ENCODE measurements at regions not wholly inside any gene's neighbourhood (a gene's known extent, or its start where the extent isn't known, plus 50 kb on each side); places are given as distances from the start of the nearest gene placed in this dataset.

DNA sequence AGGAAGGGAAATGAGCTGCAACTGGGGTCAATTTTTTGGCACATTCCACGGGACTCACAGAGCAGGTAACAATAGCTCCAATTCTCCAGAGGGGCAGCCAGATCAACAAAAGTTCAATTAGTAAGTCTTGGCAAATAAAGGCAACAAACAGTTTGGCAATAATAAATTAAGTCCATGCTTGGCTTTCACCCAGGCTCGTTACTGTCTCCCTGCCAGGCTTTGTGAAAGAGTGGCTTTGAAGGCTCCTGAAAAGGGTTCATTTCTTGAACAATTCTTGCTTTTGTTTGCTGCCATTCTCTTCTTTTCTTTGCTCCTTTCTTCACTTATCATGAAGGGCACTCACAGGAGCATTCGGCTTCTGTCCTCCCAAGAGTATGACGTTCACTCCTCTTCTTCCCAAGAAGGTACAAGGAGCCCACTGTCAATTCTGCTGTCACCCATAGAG is 123.3 kb downstream of the APIP start:
- Histone ChIP-seq H3K36me3 (no peaks in the 10 kb centered on the region), H3K4me1 (no peaks in the 10 kb centered on the region), H3K4me3 (no peak overlapping the region), H3K27ac (no peak overlapping the region), H3K27me3 (replicated peaks in 1 of 7) (no peaks in the 10 kb centered on the region), H3K9me3 (peaks cover 0 to 10% (median 0%) of the 10 kb centered on the region in 8 donors)
- intact Hi-C loops (cut with DNase I; ENCODE audit: low total_unique reads) = no loop called here
- 70 to 89% (median 80%) methylated on average over 4 of the region's 4 CpGs for WGBS, 5 donors
- TF ChIP-seq, protein P1, sequence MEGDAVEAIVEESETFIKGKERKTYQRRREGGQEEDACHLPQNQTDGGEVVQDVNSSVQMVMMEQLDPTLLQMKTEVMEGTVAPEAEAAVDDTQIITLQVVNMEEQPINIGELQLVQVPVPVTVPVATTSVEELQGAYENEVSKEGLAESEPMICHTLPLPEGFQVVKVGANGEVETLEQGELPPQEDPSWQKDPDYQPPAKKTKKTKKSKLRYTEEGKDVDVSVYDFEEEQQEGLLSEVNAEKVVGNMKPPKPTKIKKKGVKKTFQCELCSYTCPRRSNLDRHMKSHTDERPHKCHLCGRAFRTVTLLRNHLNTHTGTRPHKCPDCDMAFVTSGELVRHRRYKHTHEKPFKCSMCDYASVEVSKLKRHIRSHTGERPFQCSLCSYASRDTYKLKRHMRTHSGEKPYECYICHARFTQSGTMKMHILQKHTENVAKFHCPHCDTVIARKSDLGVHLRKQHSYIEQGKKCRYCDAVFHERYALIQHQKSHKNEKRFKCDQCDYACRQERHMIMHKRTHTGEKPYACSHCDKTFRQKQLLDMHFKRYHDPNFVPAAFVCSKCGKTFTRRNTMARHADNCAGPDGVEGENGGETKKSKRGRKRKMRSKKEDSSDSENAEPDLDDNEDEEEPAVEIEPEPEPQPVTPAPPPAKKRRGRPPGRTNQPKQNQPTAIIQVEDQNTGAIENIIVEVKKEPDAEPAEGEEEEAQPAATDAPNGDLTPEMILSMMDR (IDR thresholded peaks at IDR 0.05 in 8 of 11, conservative IDR thresholded peaks at IDR 0.05 in 3 of 11) = no peak
- TF ChIP-seq POLR2AphosphoS5 (IDR thresholded peaks at IDR 0.05) (no peak), POLR2A (IDR thresholded peaks at IDR 0.05) (no peak)
- no peak for DNase-seq

DNA sequence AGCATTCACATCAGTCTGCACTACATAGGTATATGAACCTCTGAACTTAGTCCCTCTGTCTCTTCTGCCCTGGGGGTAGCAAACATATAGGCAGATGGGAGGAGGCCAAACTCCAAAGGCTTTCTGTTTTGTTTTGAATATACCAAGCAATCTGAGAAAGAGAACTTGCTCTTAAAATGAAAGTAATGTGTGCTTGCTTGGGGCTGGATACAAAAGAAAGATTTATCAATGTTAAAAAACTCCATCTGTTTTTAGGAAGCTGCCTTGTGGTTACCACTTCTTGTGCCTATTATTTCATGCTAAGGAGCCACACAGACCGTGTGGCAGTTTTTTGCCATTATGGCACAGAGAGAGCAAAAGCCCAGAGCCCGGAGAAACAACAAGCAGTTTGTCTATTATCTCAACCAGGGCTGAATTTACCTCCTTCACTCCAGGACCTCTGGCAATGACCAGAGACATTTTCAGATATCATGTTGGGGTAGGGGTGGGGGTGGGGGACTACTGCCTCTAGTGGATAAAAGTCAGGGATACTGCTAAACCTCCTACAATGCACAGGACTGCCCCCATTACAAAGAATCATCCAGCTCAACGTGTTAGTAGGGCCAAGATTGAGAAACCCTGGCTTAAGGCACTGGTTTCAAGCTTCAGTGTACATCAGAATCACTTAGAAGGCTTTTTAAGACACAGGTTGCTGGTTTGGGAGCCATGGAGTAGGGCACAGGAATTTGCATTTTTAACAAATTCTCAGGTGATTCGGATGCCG is 124.2 kb downstream of the APIP start:
- no peak for DNase-seq
- Histone ChIP-seq H3K27me3 (replicated peaks in 1 of 7) (no peaks in the 10 kb centered on the region), H3K4me3 (no peak overlapping the region), H3K4me1 (no peaks in the 10 kb centered on the region), H3K36me3 (no peaks in the 10 kb centered on the region), H3K9me3 (peaks cover 0 to 10% (median 0%) of the 10 kb centered on the region in 8 donors), H3K27ac (no peak overlapping the region)
- WGBS, 5 donors = 51 to 64% (median 52%) methylated on average over 5 of the region's 5 CpGs
- TF ChIP-seq, protein P1 (IDR thresholded peaks at IDR 0.05 in 8 of 11, conservative IDR thresholded peaks at IDR 0.05 in 3 of 11) = no peak
- TF ChIP-seq POLR2A (IDR thresholded peaks at IDR 0.05) = no peak
- no peak for TF ChIP-seq POLR2AphosphoS5 (IDR thresholded peaks at IDR 0.05)
- intact Hi-C loops (cut with DNase I; ENCODE audit: low total_unique reads) = no loop called here

DNA sequence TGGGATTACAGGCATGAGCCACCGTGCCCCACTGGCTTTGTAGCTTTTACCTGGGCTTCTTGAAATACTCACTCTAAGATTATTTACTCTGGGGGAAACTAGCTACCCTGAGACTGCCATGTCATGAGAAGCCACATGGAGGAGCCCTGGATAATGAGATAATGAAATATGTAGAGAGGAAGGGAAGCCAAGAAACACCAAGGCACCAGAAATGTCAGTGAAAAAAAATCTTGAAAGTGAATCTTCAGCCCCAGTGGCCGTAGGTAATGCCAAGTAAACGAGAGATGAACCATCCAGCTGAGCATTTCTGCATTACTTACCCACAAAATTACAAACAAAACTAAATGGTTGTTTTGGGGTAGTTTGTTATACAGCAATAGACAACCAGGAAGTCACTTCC is 125.6 kb downstream of the APIP start:
- Histone ChIP-seq H3K4me3 (no peak overlapping the region), H3K27ac (no peak overlapping the region), H3K4me1 (no peaks in the 10 kb centered on the region), H3K27me3 (replicated peaks in 1 of 7) (no peaks in the 10 kb centered on the region), H3K36me3 (no peaks in the 10 kb centered on the region), H3K9me3 (peaks cover 0 to 10% (median 0%) of the 10 kb centered on the region in 8 donors)
- no peak for TF ChIP-seq POLR2AphosphoS5 (IDR thresholded peaks at IDR 0.05)
- no peak for TF ChIP-seq POLR2A (IDR thresholded peaks at IDR 0.05)
- TF ChIP-seq, protein P1 (IDR thresholded peaks at IDR 0.05 in 8 of 11, conservative IDR thresholded peaks at IDR 0.05 in 3 of 11) = no peak
- no peak for DNase-seq
- intact Hi-C loops (cut with DNase I; ENCODE audit: low total_unique reads) = no loop called here
- WGBS, 5 donors = 84 to 90% (median 89%) methylated on average over 3 of the region's 3 CpGs

DNA sequence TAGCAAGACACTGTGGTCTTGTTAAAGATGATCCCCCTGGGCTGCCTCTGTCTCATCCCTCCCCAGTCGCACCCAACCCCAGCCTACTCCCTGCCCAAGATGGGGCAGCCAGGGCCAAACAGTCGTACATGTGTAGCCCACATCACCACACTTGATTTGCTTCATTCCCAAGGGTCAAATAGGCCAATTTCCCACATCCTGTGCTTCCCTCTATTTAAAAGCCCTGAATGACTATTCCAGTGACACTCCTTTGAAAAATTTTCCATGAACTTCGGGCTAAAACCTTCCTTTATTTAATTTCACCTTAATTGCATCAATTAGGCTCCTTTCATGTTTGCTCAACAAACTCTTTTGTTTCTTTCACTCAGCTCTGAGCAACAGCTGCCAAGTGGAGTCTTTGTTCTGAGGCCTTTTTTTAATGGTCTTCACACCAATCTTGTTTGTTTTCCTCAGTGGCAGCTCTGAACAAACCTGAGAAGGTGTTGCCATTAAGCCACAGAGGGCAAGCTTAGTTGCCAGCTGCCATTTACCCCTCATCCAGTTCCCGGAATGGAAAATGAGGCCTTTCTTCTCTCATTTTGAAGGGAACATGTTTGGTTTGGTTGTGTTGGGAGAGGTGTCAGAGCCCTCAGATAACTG is 126.9 kb downstream of the APIP start:
- Histone ChIP-seq H3K27ac (no peak overlapping the region), H3K4me3 (no peak overlapping the region), H3K36me3 (no peaks in the 10 kb centered on the region), H3K9me3 (peaks cover 0 to 10% (median 0%) of the 10 kb centered on the region in 8 donors), H3K27me3 (replicated peaks in 1 of 7) (no peaks in the 10 kb centered on the region), H3K4me1 (no peaks in the 10 kb centered on the region)
- 77 to 83% (median 79%) methylated on average over 4 of the region's 4 CpGs for WGBS, 5 donors
- no peak for DNase-seq
- no peak for TF ChIP-seq POLR2A (IDR thresholded peaks at IDR 0.05)
- TF ChIP-seq POLR2AphosphoS5 (IDR thresholded peaks at IDR 0.05) = no peak
- TF ChIP-seq, protein P1 (IDR thresholded peaks at IDR 0.05 in 8 of 11, conservative IDR thresholded peaks at IDR 0.05 in 3 of 11) = no peak
- intact Hi-C loops (cut with DNase I; ENCODE audit: low total_unique reads) = no loop called here

Data from spleen (tissue), 11 donors.